HEK293 (cell line): ENCODE measurements at regions not wholly inside any gene's neighbourhood (a gene's known extent, or its start where the extent isn't known, plus 50 kb on each side); places are given as distances from the start of the nearest gene placed in this dataset.

Experiments
- HOXA7 ChIP-seq: sonication (generic); formaldehyde crosslinking; IDR thresholded peaks from 2 replicates; pipeline ENCODE4 v1.8.1; 2022; ENCODE audit warnings: missing genetic modification reagents, borderline replicate concordance
- ZNF416 ChIP-seq: fragments of 450-650 bp; formaldehyde crosslinking; IDR thresholded peaks from 2 replicates; pipeline ENCODE4 v1.5.1; 2016; ENCODE audit warnings: missing biosample characterization, missing genetic modification characterization
- ZNF548 ChIP-seq: fragments of 450-650 bp; formaldehyde crosslinking; IDR thresholded peaks from 2 replicates; pipeline ENCODE4 v1.5.1; 2016; ENCODE audit warnings: missing biosample characterization, missing genetic modification characterization
- TF ChIP-seq, protein P1 (sequence below): fragments of 450-650 bp; formaldehyde crosslinking; IDR thresholded peaks from 2 replicates; pipeline ENCODE4 v1.5.1; 2016; ENCODE audit warnings: missing biosample characterization, missing genetic modification characterization
- TF ChIP-seq, protein P2 (sequence below): fragments of 450-650 bp; formaldehyde crosslinking; IDR thresholded peaks from 2 replicates; pipeline ENCODE4 v1.5.1; 2016; ENCODE audit warnings: missing biosample characterization, missing genetic modification characterization
- TF ChIP-seq, protein P3 (sequence below): fragments of 450-650 bp; formaldehyde crosslinking; IDR thresholded peaks from 2 replicates; pipeline ENCODE4 v1.5.1; 2016; ENCODE audit warnings: missing biosample characterization, missing genetic modification characterization

DNA sequence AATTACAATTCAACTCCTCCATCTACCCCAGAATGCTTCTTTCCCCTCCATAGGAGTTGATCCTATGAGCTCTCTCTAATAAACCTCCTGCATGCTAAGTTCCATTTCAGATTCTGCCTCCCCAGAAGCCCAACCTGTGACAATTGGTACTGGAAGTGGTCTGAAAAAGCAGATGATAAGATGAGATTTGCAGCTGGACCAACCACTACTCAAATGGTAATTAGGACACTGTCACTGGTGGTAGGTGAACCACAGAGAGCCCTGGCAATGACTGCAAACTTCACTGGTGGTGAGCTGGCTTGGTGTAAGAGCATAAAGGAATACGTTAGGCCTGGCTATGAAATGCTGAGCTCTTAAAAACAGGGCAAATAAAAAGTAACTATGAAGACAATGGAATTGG is 112.6 kb downstream of the ESM1 start:
- TF ChIP-seq, protein P1, sequence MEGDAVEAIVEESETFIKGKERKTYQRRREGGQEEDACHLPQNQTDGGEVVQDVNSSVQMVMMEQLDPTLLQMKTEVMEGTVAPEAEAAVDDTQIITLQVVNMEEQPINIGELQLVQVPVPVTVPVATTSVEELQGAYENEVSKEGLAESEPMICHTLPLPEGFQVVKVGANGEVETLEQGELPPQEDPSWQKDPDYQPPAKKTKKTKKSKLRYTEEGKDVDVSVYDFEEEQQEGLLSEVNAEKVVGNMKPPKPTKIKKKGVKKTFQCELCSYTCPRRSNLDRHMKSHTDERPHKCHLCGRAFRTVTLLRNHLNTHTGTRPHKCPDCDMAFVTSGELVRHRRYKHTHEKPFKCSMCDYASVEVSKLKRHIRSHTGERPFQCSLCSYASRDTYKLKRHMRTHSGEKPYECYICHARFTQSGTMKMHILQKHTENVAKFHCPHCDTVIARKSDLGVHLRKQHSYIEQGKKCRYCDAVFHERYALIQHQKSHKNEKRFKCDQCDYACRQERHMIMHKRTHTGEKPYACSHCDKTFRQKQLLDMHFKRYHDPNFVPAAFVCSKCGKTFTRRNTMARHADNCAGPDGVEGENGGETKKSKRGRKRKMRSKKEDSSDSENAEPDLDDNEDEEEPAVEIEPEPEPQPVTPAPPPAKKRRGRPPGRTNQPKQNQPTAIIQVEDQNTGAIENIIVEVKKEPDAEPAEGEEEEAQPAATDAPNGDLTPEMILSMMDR (tag by site-specific recombination), result no peak
- TF ChIP-seq HOXA7 (CRISPR knock-in tag) (no peak), ZNF548 (tag by site-specific recombination) (no peak), ZNF416 (tag by site-specific recombination) (no peak)
- TF ChIP-seq, protein P2, sequence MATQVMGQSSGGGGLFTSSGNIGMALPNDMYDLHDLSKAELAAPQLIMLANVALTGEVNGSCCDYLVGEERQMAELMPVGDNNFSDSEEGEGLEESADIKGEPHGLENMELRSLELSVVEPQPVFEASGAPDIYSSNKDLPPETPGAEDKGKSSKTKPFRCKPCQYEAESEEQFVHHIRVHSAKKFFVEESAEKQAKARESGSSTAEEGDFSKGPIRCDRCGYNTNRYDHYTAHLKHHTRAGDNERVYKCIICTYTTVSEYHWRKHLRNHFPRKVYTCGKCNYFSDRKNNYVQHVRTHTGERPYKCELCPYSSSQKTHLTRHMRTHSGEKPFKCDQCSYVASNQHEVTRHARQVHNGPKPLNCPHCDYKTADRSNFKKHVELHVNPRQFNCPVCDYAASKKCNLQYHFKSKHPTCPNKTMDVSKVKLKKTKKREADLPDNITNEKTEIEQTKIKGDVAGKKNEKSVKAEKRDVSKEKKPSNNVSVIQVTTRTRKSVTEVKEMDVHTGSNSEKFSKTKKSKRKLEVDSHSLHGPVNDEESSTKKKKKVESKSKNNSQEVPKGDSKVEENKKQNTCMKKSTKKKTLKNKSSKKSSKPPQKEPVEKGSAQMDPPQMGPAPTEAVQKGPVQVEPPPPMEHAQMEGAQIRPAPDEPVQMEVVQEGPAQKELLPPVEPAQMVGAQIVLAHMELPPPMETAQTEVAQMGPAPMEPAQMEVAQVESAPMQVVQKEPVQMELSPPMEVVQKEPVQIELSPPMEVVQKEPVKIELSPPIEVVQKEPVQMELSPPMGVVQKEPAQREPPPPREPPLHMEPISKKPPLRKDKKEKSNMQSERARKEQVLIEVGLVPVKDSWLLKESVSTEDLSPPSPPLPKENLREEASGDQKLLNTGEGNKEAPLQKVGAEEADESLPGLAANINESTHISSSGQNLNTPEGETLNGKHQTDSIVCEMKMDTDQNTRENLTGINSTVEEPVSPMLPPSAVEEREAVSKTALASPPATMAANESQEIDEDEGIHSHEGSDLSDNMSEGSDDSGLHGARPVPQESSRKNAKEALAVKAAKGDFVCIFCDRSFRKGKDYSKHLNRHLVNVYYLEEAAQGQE (tag by site-specific recombination), result no peak
- TF ChIP-seq, protein P3, sequence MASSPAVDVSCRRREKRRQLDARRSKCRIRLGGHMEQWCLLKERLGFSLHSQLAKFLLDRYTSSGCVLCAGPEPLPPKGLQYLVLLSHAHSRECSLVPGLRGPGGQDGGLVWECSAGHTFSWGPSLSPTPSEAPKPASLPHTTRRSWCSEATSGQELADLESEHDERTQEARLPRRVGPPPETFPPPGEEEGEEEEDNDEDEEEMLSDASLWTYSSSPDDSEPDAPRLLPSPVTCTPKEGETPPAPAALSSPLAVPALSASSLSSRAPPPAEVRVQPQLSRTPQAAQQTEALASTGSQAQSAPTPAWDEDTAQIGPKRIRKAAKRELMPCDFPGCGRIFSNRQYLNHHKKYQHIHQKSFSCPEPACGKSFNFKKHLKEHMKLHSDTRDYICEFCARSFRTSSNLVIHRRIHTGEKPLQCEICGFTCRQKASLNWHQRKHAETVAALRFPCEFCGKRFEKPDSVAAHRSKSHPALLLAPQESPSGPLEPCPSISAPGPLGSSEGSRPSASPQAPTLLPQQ, result no peak
